HEK293 (cell line): ENCODE measurements at regions not wholly inside any gene's neighbourhood (a gene's known extent, or its start where the extent isn't known, plus 50 kb on each side); places are given as distances from the start of the nearest gene placed in this dataset.

ENCODE experiments used
- CTCF ChIA-PET: fragments of 350-600 bp; formaldehyde crosslinking; extraction: SDS; loops from one replicate; lab custom pipeline; 2021; ENCODE audit warnings: antibody characterized with exemption; lab: Yijun Ruan, JAX
- POLR2A ChIA-PET: fragments of 300-600 bp; formaldehyde crosslinking; extraction: SDS; loops from one replicate; lab custom pipeline; 2020; ENCODE audit warnings: antibody characterized with exemption, inconsistent platforms; lab: Yijun Ruan, JAX
- H3K27ac ChIP-seq: fragments of 200-500 bp; sonication (Bioruptor generic); 2 replicates; pipeline ENCODE4 v1.5.1; 2014; ENCODE audit warnings: low read depth, low read length, control low read depth, inconsistent platforms; ENCODE audit errors: extremely low read depth
- H3K36me3 ChIP-seq, 2 experiments: fragments of 200-500 bp in 1 of 2; sonication (Bioruptor generic) in 1 of 2; 1 replicate in 1 of 2; 2 replicates in 1 of 2; pipeline ENCODE4 v1.5.1; 2014 to 2017; ENCODE audit warnings: inconsistent platforms in 2 of 2, low read length in 2 of 2; ENCODE audit not compliant: control insufficient read depth in 2 of 2, insufficient read depth in 1 of 2
- H3K4me1 ChIP-seq: fragments of 200-500 bp; sonication (Bioruptor generic); 2 replicates; pipeline ENCODE4 v1.5.1; 2014; ENCODE audit warnings: mild to moderate bottlenecking, low read length, inconsistent platforms; ENCODE audit not compliant: control insufficient read depth, insufficient read depth
- H3K4me3 ChIP-seq: 2 replicates; pipeline ENCODE4 v1.5.1; 2011; ENCODE audit warnings: low read depth, mild to moderate bottlenecking, control low read depth, low read length, moderate library complexity
- H3K9me3 ChIP-seq: fragments of 200-500 bp; sonication (Bioruptor generic); 2 replicates; pipeline ENCODE4 v1.5.1; 2014; ENCODE audit warnings: low read depth, low read length, inconsistent platforms; ENCODE audit not compliant: control insufficient read depth, insufficient read depth
- GFI1B ChIP-seq: fragments of 450-650 bp; formaldehyde crosslinking; IDR thresholded peaks from 2 replicates; pipeline ENCODE4 v1.5.1; 2016; ENCODE audit warnings: missing biosample characterization, missing genetic modification characterization
- GLIS2 ChIP-seq: fragments of 450-650 bp; formaldehyde crosslinking; IDR thresholded peaks from 2 replicates; pipeline ENCODE4 v1.5.1; 2016; ENCODE audit warnings: missing biosample characterization, missing genetic modification characterization
- KLF9 ChIP-seq: fragments of 450-650 bp; formaldehyde crosslinking; IDR thresholded peaks from 2 replicates; pipeline ENCODE4 v1.5.1; 2016; ENCODE audit warnings: missing biosample characterization, missing genetic modification characterization, low read depth
- SCRT1 ChIP-seq: fragments of 450-650 bp; formaldehyde crosslinking; IDR thresholded peaks from 2 replicates; pipeline ENCODE4 v1.5.1; 2016; ENCODE audit warnings: missing biosample characterization, missing genetic modification characterization, borderline replicate concordance
- ZBTB17 ChIP-seq: fragments of 450-650 bp; formaldehyde crosslinking; IDR thresholded peaks from 2 replicates; pipeline ENCODE4 v1.5.1; 2016; ENCODE audit warnings: missing biosample characterization, missing genetic modification characterization
- ZBTB8A ChIP-seq: fragments of 450-650 bp; formaldehyde crosslinking; IDR thresholded peaks from 2 replicates; pipeline ENCODE4 v1.5.1; 2016; ENCODE audit warnings: missing biosample characterization, missing genetic modification characterization
- ZNF10 ChIP-seq: fragments of 450-650 bp; formaldehyde crosslinking; IDR thresholded peaks from 2 replicates; pipeline ENCODE4 v1.5.1; 2017; ENCODE audit warnings: missing biosample characterization, missing genetic modification characterization
- ZNF146 ChIP-seq: fragments of 450-650 bp; formaldehyde crosslinking; IDR thresholded peaks from 2 replicates; pipeline ENCODE4 v1.5.1; 2016; ENCODE audit warnings: missing biosample characterization, missing genetic modification characterization
- ZNF354C ChIP-seq: fragments of 450-650 bp; formaldehyde crosslinking; IDR thresholded peaks from 2 replicates; pipeline ENCODE4 v1.5.1; 2016; ENCODE audit warnings: missing biosample characterization, missing genetic modification characterization, low read depth, borderline replicate concordance
- ZNF366 ChIP-seq: fragments of 450-650 bp; formaldehyde crosslinking; conservative IDR thresholded peaks from 2 replicates; pipeline ENCODE4 v1.5.1; 2016; ENCODE audit warnings: missing biosample characterization, missing genetic modification characterization
- ZNF549 ChIP-seq: fragments of 450-650 bp; IDR thresholded peaks from 2 replicates; pipeline ENCODE4 v1.5.1; 2018; ENCODE audit warnings: missing biosample characterization, missing genetic modification characterization, mild to moderate bottlenecking, inconsistent platforms, moderate library complexity
- ZNF629 ChIP-seq: fragments of 450-650 bp; formaldehyde crosslinking; IDR thresholded peaks from 2 replicates; pipeline ENCODE4 v1.5.1; 2017; ENCODE audit warnings: missing biosample characterization, missing genetic modification characterization
- ZNF660 ChIP-seq: fragments of 450-650 bp; IDR thresholded peaks from 2 replicates; pipeline ENCODE4 v1.5.1; 2018; ENCODE audit warnings: missing biosample characterization, mild to moderate bottlenecking, missing genetic modification characterization
- ZNF677 ChIP-seq: fragments of 450-650 bp; IDR thresholded peaks from 2 replicates; pipeline ENCODE4 v1.5.0; 2018; ENCODE audit warnings: missing biosample characterization, mild to moderate bottlenecking, missing genetic modification characterization, moderate library complexity
- ZNF701 ChIP-seq: fragments of 450-650 bp; formaldehyde crosslinking; IDR thresholded peaks from 2 replicates; pipeline ENCODE4 v1.5.1; 2016; ENCODE audit warnings: missing biosample characterization, missing genetic modification characterization
- TF ChIP-seq, protein P1 (sequence below): fragments of 450-650 bp; formaldehyde crosslinking; IDR thresholded peaks from 2 replicates; pipeline ENCODE4 v1.5.1; 2016; ENCODE audit warnings: missing biosample characterization, missing genetic modification characterization
- TF ChIP-seq, protein P2 (sequence below): fragments of 450-650 bp; formaldehyde crosslinking; IDR thresholded peaks from 2 replicates; pipeline ENCODE4 v1.5.1; 2016; ENCODE audit warnings: missing biosample characterization, missing genetic modification characterization
- TF ChIP-seq, protein P3 (sequence below): fragments of 450-650 bp; formaldehyde crosslinking; IDR thresholded peaks from 2 replicates; pipeline ENCODE4 v1.5.1; 2016; ENCODE audit warnings: missing biosample characterization, missing genetic modification characterization, borderline replicate concordance
- TF ChIP-seq, protein P4 (sequence below): fragments of 450-650 bp; IDR thresholded peaks from 2 replicates; pipeline ENCODE4 v1.5.1; 2018; ENCODE audit warnings: missing biosample characterization, mild to moderate bottlenecking, missing genetic modification characterization
- TF ChIP-seq, protein P5 (sequence below): fragments of 450-650 bp; formaldehyde crosslinking; IDR thresholded peaks from 2 replicates; pipeline ENCODE4 v1.5.1; 2016; ENCODE audit warnings: missing biosample characterization, missing genetic modification characterization
- TF ChIP-seq, protein P6 (sequence below): IDR thresholded peaks from 2 replicates; pipeline ENCODE4 v1.6.1; 2011; ENCODE audit warnings: mild to moderate bottlenecking, low read depth, low read length, borderline replicate concordance
- TF ChIP-seq, protein P7 (sequence below): fragments of 450-650 bp; formaldehyde crosslinking; IDR thresholded peaks from 2 replicates; pipeline ENCODE4 v1.5.1; 2016; ENCODE audit warnings: missing biosample characterization, missing genetic modification characterization, low read depth

DNA sequence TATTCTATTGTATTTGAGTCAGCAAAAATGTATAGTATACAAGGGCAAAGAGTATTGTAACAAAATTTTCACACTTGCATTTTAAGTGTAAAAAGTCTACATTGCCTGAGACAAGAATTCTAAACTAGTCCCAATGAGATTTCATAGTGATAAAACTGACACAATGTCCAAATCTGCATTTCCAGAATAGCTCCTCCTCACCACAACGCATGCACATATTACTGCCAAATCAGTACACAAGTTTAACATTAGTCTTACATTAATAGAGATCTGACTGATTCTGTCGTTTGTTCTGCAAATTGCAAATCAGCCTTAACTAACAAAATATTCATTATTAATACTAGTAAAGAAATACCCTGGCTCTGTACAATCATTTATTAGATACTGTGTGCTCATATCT is 222.2 kb upstream of the NEIL3 start (continued):
- TF ChIP-seq, protein P1, sequence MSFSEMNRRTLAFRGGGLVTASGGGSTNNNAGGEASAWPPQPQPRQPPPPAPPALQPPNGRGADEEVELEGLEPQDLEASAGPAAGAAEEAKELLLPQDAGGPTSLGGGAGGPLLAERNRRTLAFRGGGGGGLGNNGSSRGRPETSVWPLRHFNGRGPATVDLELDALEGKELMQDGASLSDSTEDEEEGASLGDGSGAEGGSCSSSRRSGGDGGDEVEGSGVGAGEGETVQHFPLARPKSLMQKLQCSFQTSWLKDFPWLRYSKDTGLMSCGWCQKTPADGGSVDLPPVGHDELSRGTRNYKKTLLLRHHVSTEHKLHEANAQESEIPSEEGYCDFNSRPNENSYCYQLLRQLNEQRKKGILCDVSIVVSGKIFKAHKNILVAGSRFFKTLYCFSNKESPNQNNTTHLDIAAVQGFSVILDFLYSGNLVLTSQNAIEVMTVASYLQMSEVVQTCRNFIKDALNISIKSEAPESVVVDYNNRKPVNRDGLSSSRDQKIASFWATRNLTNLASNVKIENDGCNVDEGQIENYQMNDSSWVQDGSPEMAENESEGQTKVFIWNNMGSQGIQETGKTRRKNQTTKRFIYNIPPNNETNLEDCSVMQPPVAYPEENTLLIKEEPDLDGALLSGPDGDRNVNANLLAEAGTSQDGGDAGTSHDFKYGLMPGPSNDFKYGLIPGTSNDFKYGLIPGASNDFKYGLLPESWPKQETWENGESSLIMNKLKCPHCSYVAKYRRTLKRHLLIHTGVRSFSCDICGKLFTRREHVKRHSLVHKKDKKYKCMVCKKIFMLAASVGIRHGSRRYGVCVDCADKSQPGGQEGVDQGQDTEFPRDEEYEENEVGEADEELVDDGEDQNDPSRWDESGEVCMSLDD (tag by site-specific recombination), result no peak
- TF ChIP-seq ZNF549, result no peak
- TF ChIP-seq, protein P2, sequence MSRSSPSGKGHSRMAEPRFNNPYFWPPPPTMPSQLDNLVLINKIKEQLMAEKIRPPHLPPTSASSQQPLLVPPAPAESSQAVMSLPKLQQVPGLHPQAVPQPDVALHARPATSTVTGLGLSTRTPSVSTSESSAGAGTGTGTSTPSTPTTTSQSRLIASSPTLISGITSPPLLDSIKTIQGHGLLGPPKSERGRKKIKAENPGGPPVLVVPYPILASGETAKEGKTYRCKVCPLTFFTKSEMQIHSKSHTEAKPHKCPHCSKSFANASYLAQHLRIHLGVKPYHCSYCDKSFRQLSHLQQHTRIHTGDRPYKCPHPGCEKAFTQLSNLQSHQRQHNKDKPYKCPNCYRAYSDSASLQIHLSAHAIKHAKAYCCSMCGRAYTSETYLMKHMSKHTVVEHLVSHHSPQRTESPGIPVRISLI, result no peak

DNA sequence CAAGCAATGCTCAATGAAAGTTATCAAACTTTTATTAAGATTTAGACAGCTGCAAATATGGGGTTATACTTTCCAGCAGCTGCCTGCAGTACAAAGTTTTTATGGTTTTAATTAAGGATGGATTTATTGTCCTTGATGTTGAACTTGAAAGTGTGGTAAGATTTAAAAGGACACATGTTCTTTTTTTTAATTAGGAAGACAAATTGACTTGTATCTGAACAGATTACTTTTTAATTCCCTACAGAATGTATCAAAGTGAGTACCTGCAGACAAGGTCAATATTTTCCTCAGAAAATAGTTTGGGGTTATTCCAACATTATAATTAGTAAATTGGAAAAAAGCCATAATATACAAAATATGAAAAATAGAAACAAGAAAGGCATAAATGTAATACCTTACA is 218.2 kb upstream of the NEIL3 start:
- Histone ChIP-seq H3K4me3 (no peak overlapping the region), H3K4me1 (no peaks in the 10 kb centered on the region), H3K36me3 (no peaks in the 10 kb centered on the region), H3K27ac (no peak overlapping the region), H3K9me3 (no peaks in the 10 kb centered on the region)
- CTCF ChIA-PET, result no interaction called here
- POLR2A ChIA-PET, result no interaction called here
- TF ChIP-seq ZNF629 (tag by site-specific recombination) (no peak), KLF9 (tag by site-specific recombination) (no peak), SCRT1 (no peak), ZNF701 (tag by site-specific recombination) (no peak), ZBTB17 (tag by site-specific recombination) (no peak), ZNF366 (tag by site-specific recombination) (no peak), ZBTB8A (no peak), ZNF146 (no peak), GFI1B (no peak), GLIS2 (no peak), ZNF354C (tag by site-specific recombination) (no peak), ZNF10 (tag by site-specific recombination) (no peak), ZNF660 (tag by site-specific recombination) (no peak), ZNF677 (tag by site-specific recombination) (no peak)
- TF ChIP-seq, protein P3, sequence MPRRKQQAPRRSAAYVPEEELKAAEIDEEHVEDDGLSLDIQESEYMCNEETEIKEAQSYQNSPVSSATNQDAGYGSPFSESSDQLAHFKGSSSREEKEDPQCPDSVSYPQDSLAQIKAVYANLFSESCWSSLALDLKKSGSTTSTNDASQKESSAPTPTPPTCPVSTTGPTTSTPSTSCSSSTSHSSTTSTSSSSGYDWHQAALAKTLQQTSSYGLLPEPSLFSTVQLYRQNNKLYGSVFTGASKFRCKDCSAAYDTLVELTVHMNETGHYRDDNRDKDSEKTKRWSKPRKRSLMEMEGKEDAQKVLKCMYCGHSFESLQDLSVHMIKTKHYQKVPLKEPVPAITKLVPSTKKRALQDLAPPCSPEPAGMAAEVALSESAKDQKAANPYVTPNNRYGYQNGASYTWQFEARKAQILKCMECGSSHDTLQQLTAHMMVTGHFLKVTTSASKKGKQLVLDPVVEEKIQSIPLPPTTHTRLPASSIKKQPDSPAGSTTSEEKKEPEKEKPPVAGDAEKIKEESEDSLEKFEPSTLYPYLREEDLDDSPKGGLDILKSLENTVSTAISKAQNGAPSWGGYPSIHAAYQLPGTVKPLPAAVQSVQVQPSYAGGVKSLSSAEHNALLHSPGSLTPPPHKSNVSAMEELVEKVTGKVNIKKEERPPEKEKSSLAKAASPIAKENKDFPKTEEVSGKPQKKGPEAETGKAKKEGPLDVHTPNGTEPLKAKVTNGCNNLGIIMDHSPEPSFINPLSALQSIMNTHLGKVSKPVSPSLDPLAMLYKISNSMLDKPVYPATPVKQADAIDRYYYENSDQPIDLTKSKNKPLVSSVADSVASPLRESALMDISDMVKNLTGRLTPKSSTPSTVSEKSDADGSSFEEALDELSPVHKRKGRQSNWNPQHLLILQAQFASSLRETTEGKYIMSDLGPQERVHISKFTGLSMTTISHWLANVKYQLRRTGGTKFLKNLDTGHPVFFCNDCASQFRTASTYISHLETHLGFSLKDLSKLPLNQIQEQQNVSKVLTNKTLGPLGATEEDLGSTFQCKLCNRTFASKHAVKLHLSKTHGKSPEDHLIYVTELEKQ, result no peak
- TF ChIP-seq, protein P4, sequence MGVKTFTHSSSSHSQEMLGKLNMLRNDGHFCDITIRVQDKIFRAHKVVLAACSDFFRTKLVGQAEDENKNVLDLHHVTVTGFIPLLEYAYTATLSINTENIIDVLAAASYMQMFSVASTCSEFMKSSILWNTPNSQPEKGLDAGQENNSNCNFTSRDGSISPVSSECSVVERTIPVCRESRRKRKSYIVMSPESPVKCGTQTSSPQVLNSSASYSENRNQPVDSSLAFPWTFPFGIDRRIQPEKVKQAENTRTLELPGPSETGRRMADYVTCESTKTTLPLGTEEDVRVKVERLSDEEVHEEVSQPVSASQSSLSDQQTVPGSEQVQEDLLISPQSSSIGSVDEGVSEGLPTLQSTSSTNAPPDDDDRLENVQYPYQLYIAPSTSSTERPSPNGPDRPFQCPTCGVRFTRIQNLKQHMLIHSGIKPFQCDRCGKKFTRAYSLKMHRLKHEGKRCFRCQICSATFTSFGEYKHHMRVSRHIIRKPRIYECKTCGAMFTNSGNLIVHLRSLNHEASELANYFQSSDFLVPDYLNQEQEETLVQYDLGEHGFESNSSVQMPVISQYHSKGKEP, result no peak
- TF ChIP-seq, protein P5, sequence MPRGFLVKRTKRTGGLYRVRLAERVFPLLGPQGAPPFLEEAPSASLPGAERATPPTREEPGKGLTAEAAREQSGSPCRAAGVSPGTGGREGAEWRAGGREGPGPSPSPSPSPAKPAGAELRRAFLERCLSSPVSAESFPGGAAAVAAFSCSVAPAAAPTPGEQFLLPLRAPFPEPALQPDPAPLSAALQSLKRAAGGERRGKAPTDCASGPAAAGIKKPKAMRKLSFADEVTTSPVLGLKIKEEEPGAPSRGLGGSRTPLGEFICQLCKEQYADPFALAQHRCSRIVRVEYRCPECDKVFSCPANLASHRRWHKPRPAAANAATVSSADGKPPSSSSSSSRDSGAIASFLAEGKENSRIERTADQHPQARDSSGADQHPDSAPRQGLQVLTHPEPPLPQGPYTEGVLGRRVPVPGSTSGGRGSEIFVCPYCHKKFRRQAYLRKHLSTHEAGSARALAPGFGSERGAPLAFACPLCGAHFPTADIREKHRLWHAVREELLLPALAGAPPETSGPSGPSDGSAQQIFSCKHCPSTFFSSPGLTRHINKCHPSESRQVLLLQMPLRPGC (tag by site-specific recombination), result no peak
- TF ChIP-seq, protein P6, sequence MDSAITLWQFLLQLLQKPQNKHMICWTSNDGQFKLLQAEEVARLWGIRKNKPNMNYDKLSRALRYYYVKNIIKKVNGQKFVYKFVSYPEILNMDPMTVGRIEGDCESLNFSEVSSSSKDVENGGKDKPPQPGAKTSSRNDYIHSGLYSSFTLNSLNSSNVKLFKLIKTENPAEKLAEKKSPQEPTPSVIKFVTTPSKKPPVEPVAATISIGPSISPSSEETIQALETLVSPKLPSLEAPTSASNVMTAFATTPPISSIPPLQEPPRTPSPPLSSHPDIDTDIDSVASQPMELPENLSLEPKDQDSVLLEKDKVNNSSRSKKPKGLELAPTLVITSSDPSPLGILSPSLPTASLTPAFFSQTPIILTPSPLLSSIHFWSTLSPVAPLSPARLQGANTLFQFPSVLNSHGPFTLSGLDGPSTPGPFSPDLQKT, result no peak
- TF ChIP-seq, protein P7, sequence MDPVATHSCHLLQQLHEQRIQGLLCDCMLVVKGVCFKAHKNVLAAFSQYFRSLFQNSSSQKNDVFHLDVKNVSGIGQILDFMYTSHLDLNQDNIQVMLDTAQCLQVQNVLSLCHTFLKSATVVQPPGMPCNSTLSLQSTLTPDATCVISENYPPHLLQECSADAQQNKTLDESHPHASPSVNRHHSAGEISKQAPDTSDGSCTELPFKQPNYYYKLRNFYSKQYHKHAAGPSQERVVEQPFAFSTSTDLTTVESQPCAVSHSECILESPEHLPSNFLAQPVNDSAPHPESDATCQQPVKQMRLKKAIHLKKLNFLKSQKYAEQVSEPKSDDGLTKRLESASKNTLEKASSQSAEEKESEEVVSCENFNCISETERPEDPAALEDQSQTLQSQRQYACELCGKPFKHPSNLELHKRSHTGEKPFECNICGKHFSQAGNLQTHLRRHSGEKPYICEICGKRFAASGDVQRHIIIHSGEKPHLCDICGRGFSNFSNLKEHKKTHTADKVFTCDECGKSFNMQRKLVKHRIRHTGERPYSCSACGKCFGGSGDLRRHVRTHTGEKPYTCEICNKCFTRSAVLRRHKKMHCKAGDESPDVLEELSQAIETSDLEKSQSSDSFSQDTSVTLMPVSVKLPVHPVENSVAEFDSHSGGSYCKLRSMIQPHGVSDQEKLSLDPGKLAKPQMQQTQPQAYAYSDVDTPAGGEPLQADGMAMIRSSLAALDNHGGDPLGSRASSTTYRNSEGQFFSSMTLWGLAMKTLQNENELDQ, result no peak
